Brain pericyte (primary cell): ENCODE measurements at regions not wholly inside any gene's neighbourhood (a gene's known extent, or its start where the extent isn't known, plus 50 kb on each side); places are given as distances from the start of the nearest gene placed in this dataset.

Experiments
- DNase-seq: peaks from one replicate; pipeline ENCODE4 v3.0.0-alpha.2; 2012; ENCODE audit warnings: low read depth, low spot score

GRCh38 chr4:171169396-171169795, 643.8 kb upstream of the GALNTL6 start:
- no peak for DNase-seq

DNA sequence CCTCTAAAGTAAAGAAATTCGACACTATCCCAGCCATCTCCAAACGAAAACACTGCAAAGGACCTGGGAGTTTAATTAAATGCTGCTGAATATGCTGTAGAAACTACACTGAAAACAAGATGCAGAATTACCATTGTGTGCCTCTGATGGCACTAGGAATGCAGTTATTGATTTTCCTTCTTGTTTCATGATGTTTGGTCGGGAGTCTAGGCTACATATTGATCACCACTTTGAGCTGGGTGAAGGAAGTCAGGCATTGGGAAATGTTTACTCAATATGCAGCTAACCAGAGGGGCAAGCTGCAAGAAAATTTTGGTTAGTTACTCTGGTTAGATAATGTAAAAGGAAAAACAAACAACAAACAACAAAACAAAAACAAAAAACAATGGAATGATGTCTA, 650.7 kb upstream of the GALNTL6 start:
- no peak for DNase-seq

DNA sequence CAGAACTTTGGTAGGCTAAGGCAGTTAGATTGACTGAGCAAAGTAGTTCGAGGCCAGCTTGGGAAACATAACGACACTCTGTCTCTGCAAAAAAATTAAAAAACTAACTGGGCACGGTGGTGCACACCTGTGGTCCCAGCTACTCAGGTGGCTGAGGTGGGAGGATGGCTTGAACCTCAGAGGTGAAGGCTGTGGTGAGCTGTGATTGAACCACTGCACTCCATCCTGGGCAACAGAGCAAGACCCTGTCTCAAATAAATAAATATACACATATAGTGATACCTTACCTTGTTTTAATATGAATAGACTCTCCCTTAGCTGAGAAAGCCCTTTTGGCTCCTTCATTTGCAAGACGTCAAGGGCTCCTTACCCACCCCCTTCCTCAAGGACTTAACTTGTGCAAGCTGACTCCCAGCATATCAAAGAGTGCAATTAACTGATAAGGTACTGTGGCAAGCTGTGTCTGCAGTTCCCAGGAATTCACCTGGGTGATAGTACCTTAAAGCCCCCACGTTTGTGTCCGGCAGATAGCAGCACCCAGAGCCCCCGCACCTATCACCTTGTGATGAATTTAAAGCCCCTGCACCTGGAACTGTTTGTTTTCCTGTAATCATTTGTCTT, 655.6 kb upstream of the GALNTL6 start:
- DNase-seq = no peak

GRCh38 chr4:171142639-171143038, 670.6 kb upstream of the GALNTL6 start:
- no peak for DNase-seq

DNA sequence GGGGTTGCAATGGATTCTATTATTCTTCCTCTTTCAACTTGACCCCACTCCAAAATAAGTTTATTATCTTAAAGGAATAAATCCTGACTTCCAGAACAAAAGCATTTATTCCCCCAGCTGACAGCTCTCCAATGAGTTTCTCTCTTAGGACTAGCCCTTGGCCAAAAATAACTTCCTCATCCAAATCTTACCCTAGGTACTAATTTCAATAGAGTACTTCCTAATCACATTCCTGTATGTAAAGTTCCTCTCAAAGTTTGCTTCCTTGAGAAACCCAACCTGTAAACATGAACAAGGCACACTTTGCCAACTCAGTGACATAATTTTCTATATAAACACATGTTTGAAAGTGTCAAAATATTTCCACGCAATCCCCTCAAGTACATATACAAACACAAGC, 671.2 kb upstream of the GALNTL6 start:
- DNase-seq = no peak

DNA sequence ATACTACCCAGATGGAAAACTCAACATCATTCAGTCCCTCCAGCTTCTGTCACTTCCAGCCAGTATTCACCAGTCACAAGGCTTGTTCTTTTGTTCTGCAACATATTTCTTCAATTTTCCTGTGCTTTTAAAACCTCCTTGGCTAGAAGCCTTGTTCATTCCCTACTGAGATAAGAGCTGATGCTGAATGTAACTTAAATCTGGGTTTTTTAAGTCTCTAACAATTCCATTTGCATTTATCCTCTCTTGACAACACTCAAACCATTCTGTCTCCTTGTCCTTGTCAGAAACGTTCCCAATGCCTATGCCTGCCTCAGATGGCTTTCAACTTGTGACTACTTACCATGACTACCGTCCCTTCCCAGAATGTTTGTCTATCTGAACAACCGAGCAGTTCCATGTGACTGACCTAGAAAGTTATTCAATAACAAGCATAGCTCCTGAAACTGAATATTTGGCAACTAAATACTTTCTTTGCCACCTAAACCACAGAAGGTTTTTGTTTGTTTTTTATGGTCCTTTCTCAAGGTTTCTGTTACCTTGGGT, 682.9 kb upstream of the GALNTL6 start:
- no peak for DNase-seq

GRCh38 chr4:171118091-171118490, 695.1 kb upstream of the GALNTL6 start:
- DNase-seq = no peak

DNA sequence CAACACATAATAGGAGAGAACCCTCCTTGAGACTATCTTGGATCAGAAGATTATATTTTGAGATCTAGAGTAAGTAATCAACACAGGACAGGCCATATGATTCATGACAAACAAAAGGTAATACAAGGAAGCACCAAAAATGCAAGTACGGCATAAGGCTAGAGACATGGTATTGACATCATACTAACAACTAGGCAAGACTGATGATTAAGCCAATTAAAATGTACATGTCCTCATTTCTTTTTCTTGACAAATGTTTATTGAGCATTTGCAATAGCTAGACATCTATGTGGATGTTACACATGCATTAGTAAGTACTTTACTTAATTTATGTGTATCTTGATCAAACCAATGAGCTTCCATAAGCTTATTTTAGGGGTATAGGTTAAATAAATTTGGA, 695.7 kb upstream of the GALNTL6 start:
- no peak for DNase-seq

- no peak for DNase-seq
Observed at GRCh38 chr4:171101845-171102244, 711.4 kb upstream of the GALNTL6 start.

DNA sequence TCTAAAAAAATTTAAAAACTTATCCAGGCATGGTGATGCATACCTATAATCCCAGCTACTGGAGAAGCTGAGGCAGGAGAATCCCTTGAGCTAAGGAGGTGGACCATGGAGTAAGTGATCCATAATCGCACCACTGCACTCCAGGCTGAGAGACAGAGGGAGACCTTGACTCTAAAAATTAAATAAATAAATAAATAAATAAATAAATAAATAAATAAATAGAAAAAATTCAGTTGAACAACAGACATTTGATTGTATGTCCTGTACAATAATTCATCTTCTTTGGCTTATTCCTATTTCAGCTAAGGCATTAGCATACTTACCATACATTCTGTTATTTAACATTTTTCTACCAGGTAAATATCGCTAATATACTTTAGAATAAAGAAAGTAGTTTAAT, 726.1 kb upstream of the GALNTL6 start:
- DNase-seq = no peak

DNA sequence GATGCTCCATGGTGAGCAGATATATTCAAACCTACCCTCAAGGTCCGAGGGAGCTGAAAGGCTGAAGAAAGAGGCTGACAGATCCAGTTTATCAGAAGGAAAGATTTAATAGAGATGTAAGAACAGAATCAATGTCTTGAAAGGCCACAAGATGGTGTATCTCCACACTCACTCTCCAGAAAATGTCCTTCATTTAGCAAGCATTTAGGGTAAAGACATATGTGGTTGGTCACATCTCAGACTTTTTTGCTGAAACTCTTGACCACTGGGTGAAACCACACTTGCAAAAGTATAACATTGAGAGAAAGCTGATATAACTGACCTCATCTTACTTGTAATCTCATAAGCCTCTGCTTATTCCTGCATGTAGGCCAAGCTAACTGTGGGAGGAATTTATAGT, 745.8 kb upstream of the GALNTL6 start:
- no peak for DNase-seq

- DNase-seq = no peak
Observed at GRCh38 chr4:171049380-171049779, 763.8 kb upstream of the GALNTL6 start.

GRCh38 chr4:171042989-171043524, 770.1 kb upstream of the GALNTL6 start:
- DNase-seq = no peak

DNA sequence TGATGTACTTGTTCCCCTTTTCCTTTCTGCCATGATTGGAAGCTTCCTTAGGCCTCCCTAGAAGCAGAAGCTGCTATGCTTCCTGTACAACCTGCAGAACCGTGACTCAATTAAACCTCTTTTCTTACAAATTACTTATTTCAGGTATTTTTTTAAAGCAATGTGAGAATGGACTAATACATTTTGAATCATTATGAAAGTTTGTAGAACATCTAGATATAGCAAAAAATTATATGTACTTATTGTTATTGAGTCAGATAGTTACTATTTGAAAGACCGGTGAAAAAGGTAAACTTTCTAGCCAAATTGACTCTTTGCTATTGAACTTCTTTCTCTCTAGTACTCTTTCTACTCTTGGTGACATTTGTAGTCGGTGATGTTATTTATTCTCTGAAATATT, 777.3 kb upstream of the GALNTL6 start:
- DNase-seq = no peak

- no peak for DNase-seq
Observed at GRCh38 chr4:171031338-171031737, 781.9 kb upstream of the GALNTL6 start.

DNA sequence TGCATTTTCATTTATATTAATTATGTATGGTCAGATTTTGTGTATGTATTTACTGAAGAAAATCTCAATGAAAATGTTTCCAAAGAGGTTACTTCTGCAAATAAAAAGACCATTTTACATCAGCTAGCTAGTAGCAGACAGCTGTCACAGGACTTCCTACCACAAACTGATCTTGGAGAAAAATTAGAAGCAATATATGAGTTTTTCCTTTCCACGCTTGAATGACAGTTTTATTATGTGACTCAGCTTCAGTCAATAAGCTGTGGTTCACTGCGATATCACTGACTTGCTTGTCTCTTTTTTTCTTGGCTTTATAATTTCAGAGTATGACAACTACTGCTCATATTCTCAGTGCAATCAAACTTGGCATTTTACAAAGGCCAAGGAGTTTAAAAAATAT, 787.4 kb upstream of the GALNTL6 start:
- DNase-seq = no peak

- no peak for DNase-seq
Observed at GRCh38 chr4:171025343-171025742, 787.9 kb upstream of the GALNTL6 start.

DNA sequence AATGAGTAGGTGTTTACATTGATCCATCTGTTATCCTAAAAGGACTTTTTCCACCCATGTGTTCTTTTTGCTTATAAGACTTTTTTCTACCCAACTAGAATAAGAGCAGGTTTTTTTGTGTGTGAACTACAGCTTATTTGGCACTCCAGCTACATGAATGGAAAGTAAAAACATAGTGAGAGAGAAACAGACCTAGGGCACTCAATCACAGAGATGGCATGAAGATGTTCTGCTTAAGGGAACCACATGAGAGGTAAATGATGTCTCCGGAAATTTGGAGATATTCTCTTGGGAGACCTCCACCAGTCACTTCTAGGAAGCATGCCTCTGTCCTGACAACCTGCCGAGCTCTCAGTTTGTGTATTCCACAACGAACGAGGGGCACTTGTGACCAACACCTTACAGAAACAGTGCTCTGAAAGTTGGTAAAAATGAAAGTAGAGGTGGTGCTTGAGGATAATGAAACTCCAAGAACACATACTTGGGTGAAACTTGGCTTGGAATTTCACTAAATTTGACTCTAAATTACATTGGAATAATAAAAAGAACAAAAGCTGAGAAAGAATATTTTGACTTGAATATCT, 788.4 kb upstream of the GALNTL6 start:
- no peak for DNase-seq

DNA sequence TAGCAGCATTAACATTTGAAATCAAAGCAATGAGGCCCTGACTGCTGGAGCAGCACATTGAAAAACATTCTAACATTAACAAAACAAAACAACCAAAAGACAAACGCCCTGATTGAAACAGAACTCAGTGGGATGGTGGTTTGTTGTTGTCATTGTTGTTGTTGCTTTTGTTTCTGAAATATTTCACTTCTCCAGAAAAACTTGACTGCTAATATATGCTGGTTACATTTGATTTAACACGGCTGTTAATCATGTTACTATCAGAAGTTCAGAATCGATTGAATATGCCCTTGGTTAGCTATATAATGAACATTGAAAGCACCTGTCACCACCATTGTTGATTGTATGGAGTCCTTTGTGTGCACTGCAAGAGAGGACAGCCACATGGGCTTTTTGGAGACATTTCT, 790.4 kb upstream of the GALNTL6 start:
- DNase-seq = no peak

DNA sequence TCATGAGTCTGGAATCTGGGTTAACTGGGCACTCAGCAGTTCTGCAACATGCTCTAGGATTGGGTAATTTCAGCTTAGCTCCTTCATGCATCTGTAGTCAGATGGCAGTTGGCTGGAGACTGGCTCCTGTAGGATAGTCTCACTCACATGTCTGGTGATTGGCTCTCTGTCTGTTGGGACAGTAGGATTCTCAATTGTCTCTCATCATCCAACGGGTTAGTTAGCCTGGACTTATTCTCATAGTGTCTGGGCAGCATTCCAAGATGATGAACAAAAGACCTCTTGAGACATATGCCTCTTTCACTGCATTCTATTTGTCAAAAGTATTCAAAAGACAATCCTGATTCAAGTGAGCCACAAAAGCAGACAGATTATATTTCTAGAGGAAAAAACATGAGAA, 795.6 kb upstream of the GALNTL6 start:
- no peak for DNase-seq

- DNase-seq = no peak
Observed at GRCh38 chr4:171016145-171016544, 797.1 kb upstream of the GALNTL6 start.

GRCh38 chr4:171015441-171015840, 797.8 kb upstream of the GALNTL6 start:
- no peak for DNase-seq

- no peak for DNase-seq
Observed at GRCh38 chr4:171007618-171008390, 805.4 kb upstream of the GALNTL6 start.
